ENCODE measurements at regions not wholly inside any gene's neighbourhood (a gene's known extent, or its start where the extent isn't known, plus 50 kb on each side); places are given as distances from the start of the nearest gene placed in this dataset.
"Not testable (repeated sequence)": the region's sequence is repeated elsewhere in the genome, so short reads cannot be mapped to it uniquely, and the experiment has no call there.

DNA sequence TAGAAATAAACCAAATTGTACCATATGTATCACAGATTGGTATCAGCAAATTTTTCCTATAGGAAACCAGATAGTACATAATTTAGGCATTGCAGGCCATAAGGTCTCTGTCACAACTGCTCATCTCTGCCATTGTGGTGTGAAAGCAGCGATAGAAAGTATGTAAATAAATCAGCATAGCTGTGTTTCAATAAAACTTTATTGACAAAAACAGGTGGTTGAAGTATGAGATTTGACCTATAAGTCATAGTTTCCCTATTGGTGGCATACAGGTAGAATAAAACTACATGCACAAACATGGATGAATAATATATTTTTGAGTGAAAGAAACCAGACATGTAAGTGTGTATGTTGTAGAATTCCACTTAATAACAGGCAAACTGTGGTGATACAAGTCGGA lies 1454.9 kb downstream of the REEP3 start:
- DNase-seq: no peak

DNA sequence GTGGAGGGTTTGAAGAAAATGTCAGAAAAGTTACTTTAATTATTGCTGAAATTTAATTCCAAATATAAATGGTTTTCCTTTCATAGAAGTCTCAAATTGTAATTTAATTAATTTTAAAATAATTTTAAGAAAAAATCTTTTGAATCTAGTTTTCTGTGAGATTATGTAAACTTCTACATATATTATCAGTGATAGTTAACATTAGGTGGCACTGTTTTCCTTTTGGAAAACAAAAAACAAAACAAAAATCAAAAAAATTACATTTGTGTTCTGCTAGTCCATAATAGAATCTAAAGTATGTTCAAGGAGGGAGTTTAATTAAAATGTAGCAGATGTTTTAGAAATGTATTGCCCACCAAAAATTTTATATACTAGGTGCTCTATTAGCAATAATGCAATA lies 1456.7 kb downstream of the REEP3 start:
- DNase-seq: no peak

- DNase-seq: no peak
Observed at GRCh38 chr10:64996886-64997285, 1475.7 kb downstream of the REEP3 start.

DNA sequence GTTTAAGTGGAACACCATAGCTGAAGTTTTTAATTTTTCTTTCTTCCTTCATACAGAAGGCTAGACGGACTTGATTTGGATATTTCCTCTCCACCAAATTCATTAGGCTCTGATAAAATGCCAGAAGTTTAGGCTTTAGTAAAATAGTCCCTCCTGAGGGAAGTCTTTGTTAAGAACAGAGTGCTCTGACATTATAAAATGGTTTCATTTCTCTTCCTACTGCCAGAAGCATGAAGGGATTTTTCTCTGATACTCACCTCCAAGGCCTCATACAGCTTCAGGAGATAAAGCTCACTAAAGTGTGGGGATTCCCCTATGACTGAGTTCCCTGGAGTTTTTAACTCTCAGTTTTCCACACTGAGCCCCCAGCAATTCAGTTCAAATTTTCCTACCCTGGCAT lies 1489.6 kb downstream of the REEP3 start:
- DNase-seq: no peak

- no peak for DNase-seq
Observed at GRCh38 chr10:65017523-65017922, 1496.3 kb downstream of the REEP3 start.

DNA sequence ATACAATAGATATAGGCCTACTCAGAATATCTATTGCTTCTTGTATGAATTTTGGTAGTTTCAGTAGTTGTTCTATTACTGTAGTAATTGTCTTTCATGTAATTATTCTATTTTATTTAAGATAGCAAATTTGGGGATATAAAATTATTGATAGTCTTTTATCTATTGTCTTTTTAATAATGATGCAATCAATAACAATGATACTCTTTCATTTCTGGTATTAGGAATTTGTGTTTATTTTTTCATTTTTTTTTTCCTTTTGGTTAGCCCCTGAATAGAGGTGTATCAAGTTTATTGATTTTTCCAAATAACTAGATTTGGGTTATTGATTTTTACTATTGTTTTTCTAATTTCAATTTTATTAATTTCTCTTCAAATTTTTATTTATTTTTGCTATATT lies 1503.7 kb downstream of the REEP3 start:
- DNase-seq: no peak

- no peak for DNase-seq
Observed at GRCh38 chr10:65030263-65030662, 1509.1 kb downstream of the REEP3 start.

DNA sequence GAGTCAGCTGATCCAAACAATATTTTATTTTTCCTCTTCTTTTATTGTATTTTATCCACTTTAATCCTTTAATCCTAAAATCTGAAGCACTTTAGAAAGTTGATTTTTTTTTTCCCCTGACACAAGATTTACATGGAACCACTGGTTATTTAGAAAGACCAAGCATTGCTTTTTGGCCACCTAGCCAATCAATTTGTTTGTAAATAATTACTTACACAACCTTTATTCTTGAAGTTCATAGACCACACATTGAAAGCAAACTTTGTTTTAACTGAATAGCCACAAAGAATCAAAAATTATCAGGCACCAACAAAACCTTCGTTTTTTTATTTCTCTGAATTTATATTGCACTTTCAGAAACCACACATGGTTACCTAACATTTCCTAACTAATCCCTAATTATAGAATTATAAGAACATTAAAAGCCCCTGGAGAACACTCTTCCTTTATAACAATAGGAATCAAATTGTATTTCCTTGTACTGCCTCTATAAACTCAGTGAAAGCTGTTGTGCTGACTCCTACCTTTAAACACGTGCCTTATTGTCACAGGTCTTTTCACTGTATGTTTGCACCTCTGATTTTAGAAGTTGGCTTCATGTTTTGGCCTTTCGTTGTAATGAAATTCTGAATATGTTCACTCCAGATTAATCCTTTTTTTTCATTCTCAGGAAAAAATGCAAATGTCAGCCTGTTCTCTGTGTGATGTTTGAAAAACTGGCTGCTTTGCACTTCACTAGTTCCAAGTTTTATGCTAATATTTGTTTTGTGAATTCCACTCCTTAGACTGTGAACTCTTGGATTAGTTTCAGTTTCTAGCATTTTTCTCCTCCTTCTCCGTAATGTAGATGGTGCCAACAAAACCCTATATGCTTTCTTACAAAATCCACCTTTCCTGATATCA lies 1511.9 kb downstream of the REEP3 start:
- DNase-seq: no peak

DNA sequence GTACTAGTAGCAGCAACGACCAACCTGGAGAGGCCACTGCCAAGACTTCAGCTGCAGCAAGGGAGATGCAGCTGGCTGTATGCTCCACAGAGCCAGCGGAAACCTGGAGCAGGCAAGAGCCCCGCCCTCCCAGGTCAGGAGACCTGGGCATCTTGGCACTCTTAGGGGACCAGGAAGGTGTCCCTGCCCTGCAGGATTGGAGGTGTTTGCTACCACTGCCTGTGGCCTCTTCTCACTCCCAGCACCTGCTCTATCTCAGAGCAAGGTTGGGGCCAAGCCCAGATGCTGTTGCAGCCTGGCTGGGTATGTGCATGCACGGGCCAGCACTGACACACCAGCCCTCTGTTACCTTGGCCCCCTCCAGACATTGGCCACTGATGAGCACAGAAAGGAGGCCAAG lies 1512.8 kb downstream of the REEP3 start:
- DNase-seq: no peak

- DNase-seq: no peak
Observed at GRCh38 chr10:65040796-65041195, 1519.6 kb downstream of the REEP3 start.

DNA sequence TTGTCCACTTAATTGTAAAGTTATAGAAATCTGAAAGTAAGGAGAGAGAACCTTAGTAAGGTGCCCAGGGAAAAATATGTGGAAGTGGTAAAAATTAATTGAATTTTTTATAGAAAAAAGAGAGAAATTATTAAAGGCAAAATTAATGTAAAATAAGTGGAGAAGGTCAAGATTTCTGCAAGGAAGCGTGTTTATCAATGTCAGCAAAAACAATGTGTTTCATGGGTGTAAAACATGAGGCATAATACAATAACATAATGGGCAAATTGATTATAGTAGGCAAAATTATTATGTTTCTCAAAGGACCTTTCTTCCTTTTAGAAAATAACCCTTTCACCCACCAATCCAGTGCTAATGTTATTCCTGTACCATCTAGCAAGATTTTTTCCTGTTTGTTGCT lies 1520.1 kb downstream of the REEP3 start:
- DNase-seq: no peak

GRCh38 chr10:65042496-65042895 lies 1521.3 kb downstream of the REEP3 start:
- DNase-seq: no peak

GRCh38 chr10:65046831-65047230 lies 1525.6 kb downstream of the REEP3 start:
- DNase-seq: no peak

DNA sequence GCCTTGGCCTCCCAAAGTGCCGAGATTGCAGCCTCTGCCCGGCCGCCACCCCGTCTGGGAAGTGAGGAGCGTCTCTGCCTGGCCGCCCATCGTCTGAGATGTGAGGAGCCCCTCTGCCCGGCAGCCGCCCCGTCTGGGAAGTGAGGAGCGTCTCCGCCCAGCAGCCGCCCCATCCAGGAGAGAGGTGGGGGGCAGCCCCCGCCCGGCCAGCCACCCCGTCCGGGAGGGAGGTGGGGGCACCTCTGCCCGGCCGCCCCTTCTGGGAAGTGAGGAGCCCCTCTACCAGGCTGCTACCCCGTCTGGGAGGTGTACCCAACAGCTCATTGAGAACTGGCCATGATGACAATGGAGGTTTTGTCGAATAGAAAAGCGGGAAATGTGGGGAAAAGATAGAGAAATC lies 1530.9 kb downstream of the REEP3 start:
- not testable (repeated sequence) for DNase-seq

DNA sequence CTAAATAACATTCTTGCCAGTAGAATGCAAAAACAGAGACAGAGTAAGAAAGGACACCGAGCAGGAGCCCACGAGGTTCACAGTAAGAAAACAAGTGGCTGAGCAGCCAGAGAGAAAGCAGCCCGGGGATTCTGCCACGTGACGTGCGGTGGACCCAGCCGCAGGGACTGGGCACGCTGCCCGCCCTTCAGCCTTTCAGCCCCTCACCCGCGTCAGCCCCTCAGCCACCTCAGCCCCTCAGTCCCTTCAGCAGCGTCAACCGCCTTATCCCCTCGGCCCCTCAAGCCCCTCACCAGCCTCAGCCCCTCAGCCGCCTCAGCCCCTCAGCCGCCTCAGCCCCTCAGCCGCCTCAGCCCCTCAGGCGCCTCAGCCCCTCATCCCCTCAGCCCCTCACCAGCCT lies 1532.2 kb downstream of the REEP3 start:
- not testable (repeated sequence) for DNase-seq

DNA sequence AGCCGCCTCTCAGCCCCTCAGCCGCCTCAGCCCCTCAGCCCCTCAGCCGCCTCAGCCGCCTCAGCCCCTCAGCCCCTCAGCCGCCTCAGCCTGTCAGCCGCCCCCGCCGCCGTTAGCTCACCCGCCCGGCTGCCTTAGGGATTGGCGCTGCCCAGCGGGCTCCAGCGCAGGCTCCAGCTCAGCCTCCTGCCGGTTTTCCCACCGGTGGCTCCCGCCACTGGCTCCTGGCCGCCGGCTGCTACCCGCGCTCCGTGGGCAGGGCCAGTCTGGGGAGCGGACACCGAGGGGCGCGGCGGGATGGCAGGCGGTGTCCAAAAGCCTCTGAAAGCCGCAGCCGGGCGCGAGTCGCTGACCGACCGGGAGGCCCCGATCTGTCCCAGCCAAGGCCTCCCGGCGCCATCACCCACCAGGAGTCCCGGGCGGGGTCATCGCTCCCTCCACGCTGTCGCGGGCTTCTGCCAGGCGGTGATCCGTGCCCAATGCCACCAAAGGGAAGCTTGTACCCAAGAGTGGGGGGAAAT lies 1532.7 kb downstream of the REEP3 start:
- DNase-seq: not testable (repeated sequence)

DNA sequence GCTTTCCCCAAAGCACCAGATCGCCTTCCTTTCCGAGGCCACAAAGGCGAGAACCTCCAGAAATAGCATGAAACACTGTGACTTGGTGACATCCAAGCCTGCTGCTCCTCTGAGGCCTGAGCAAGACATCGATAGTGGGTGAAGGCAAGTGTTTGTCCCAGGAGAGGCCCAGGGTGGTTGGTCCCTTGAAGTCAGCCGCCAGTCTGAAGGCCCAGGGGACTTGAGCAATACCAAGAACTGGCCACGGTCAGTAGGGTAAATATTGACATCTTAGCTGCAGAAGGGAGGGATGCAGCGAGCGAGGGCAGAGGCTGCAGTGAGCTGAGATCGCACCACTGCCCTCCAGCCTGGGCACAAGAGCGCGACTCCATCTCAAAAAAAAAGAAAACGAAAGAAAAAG lies 1533.5 kb downstream of the REEP3 start:
- DNase-seq: not testable (repeated sequence)

DNA sequence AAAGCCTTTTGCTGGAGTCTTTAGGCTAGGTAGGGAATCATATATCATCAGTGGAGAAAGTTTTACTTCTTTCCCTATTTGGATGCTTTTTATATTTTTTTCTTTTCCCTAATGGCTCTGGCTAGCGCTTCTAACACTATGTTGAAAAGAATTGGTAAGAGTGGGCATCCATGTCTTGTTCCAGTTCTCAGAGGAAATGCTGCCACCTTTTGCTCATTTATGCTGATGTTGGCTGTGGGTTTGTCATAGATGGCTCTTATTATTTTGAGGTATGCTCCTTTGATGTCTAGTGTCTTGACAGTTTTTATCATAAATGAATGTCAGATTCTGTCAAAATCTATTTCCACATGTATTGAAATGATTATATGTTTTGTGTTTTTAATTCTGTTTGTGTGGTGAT lies 1544.1 kb downstream of the REEP3 start:
- no peak for DNase-seq

DNA sequence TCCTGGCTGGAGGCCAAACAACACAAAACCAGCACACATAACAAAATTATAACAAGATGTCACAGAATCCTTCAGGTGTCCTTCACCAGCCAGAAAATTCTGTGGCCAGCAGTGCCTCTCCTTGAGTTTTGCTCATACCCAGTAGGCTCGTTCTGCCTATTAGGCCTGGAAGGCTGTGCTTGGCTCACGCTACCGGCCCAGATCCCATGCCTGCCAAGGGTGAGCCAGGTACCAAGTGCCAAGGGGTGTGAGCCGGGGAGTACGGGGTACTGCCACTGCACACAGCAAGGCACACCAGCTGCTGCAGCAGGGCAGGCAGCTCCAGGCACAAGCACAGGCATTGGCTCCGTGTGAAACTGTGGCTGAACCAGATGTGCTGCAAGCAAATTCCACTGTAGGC lies 1562.0 kb downstream of the REEP3 start:
- no peak for DNase-seq

GRCh38 chr10:65090991-65091390 lies 1569.8 kb downstream of the REEP3 start:
- no peak for DNase-seq

DNA sequence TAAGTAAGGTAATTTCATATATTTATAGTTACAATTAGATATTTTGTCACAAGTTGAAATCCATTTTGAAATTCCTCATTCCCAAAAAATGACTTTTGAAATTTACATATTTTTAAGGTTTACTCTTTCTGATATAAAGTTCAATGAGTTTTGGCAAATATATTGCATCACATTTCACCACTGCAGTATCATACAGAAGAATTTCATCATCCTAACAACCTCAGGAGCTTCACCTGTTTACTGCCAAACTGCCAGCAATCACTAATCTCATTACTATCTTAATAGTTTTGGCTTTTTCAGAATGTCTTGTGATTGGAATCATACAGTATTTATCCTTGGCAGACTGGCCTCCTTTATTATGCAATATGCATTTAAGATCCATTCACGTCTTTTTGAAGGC lies 1578.9 kb downstream of the REEP3 start:
- DNase-seq: no peak

GRCh38 chr10:65100881-65101280 lies 1579.7 kb downstream of the REEP3 start:
- DNase-seq: not testable (repeated sequence)

- no peak for DNase-seq
Observed at GRCh38 chr10:65110009-65110408, 1588.8 kb downstream of the REEP3 start.

DNA sequence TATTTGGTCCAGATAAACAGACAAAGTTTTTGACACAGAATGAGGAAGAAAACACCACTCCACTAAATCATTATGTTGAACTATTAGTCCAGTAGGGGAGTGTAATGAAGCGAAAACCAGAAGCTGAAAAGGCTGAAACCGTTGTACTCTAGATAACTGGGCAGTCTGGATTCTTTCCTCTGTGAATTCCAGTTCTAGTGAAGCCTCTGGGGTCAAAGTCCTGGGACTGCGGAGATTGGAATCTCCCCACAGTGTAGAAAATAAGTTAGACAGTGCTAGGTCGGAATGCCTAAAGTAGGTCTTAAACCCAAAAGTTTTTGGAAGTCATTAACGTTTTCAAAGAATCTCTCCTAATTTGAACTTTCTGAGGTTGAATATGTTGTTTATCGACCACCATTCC lies 1589.9 kb downstream of the REEP3 start:
- not testable (repeated sequence) for DNase-seq

GRCh38 chr10:65112573-65112972 lies 1591.4 kb downstream of the REEP3 start:
- no peak for DNase-seq

Measured in stimulated activated CD4-positive, alpha-beta T cell treated with anti-CD3 and anti-CD28 coated beads, Interleukin-15, amount 100 ng/mL, for 24 hours (primary cell).